ENCODE measurements at regions not wholly inside any gene's neighbourhood (a gene's known extent, or its start where the extent isn't known, plus 50 kb on each side); places are given as distances from the start of the nearest gene placed in this dataset.
"Not testable (repeated sequence)": the region's sequence is repeated elsewhere in the genome, so short reads cannot be mapped to it uniquely, and the experiment has no call there.

DNA sequence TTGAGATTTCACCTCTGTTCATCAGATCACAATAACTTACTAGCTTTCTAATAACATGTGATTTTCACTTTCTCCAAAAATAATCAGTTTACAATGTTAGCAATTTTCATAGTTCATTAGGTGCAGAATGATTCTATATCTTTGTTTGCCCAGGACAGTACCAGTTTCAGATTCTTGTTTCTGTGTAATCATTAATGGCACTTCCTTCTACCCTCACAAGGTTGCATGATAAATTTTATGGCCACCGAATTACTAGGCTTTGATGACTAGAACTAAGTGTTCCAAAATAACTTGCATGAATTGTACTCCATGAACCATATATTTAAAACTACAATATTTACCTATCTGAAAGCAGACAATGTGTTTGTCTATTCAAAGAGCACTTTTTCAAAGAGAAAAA is 442.3 kb downstream of the EPHA7 start:
- Histone ChIP-seq H3K27me3 (ENCODE audit: insufficient read depth, low read depth) (no peaks in the 10 kb centered on the region), H3F3A (ENCODE audit: insufficient read depth, low read depth) (no peaks in the 10 kb centered on the region), H4K20me1 (ENCODE audit: insufficient read depth) (no peaks in the 10 kb centered on the region), H3K9me3 (ENCODE audit: insufficient read depth, low read depth) (no peaks in the 10 kb centered on the region), H3K36me3 (ENCODE audit: low read depth) (no peaks in the 10 kb centered on the region), H3K4me2 (no peak overlapping the region), H2AFZ (no peak overlapping the region), H3K4me3 (no peak overlapping the region), H3K4me1 (replicated peaks; ENCODE audit: insufficient read depth) (no peaks in the 10 kb centered on the region), H3K27ac (no peak overlapping the region), H3K9me2 (ENCODE audit: insufficient read depth) (no peaks in the 10 kb centered on the region), H3K79me2 (ENCODE audit: low read depth) (no peaks in the 10 kb centered on the region)
- intact Hi-C loops (cut with micrococcal nuclease; ENCODE audit: unreplicated experiment): no loop called here
- CTCF ChIA-PET: interaction anchor here (0.5 kb wide), 1 partner anchor 198 kb away, joined by 3 read pairs; no protein-coding TSS in a partner anchor
- POLR2A ChIA-PET (ENCODE audit: unreplicated experiment): interaction anchor here (0.6 kb wide), 1 partner anchor 102 kb away, joined by 4 read pairs; no protein-coding TSS in a partner anchor
- no TSS peak for BruUV-seq (replicated peaks)
- TF ChIP-seq, protein P1, sequence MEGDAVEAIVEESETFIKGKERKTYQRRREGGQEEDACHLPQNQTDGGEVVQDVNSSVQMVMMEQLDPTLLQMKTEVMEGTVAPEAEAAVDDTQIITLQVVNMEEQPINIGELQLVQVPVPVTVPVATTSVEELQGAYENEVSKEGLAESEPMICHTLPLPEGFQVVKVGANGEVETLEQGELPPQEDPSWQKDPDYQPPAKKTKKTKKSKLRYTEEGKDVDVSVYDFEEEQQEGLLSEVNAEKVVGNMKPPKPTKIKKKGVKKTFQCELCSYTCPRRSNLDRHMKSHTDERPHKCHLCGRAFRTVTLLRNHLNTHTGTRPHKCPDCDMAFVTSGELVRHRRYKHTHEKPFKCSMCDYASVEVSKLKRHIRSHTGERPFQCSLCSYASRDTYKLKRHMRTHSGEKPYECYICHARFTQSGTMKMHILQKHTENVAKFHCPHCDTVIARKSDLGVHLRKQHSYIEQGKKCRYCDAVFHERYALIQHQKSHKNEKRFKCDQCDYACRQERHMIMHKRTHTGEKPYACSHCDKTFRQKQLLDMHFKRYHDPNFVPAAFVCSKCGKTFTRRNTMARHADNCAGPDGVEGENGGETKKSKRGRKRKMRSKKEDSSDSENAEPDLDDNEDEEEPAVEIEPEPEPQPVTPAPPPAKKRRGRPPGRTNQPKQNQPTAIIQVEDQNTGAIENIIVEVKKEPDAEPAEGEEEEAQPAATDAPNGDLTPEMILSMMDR (conservative IDR thresholded peaks at IDR 0.05): no peak
- no peak for TF ChIP-seq EZH2 (IDR thresholded peaks at IDR 0.05; ENCODE audit: low read depth)
- DNase-seq: no peak

- Histone ChIP-seq H2AFZ (no peak overlapping the region), H4K20me1 (ENCODE audit: insufficient read depth) (no peaks in the 10 kb centered on the region), H3K4me3 (no peak overlapping the region), H3K36me3 (ENCODE audit: low read depth) (no peaks in the 10 kb centered on the region), H3K9me2 (ENCODE audit: insufficient read depth) (no peaks in the 10 kb centered on the region), H3K4me1 (replicated peaks; ENCODE audit: insufficient read depth) (no peaks in the 10 kb centered on the region), H3K9me3 (ENCODE audit: insufficient read depth, low read depth) (no peaks in the 10 kb centered on the region), H3K27ac (no peak overlapping the region), H3F3A (ENCODE audit: insufficient read depth, low read depth) (no peaks in the 10 kb centered on the region), H3K79me2 (ENCODE audit: low read depth) (no peaks in the 10 kb centered on the region), H3K27me3 (ENCODE audit: insufficient read depth, low read depth) (no peaks in the 10 kb centered on the region), H3K4me2 (no peak overlapping the region)
- CTCF ChIA-PET: no interaction called here
- TF ChIP-seq, protein P1 (conservative IDR thresholded peaks at IDR 0.05): no peak
- TF ChIP-seq EZH2 (IDR thresholded peaks at IDR 0.05; ENCODE audit: low read depth): no peak
- POLR2A ChIA-PET (ENCODE audit: unreplicated experiment): no interaction called here
- intact Hi-C loops (cut with micrococcal nuclease; ENCODE audit: unreplicated experiment): no loop called here
- DNase-seq: no peak
- no TSS peak for BruUV-seq (replicated peaks)
Observed at GRCh38 chr6:92967362-92967761, 452.0 kb downstream of the EPHA7 start.

- intact Hi-C loops (cut with micrococcal nuclease; ENCODE audit: unreplicated experiment): no loop called here
- no peaks in the 10 kb centered on the region for H4K20me1 ChIP-seq (ENCODE audit: insufficient read depth)
- no peaks in the 10 kb centered on the region for H3K36me3 ChIP-seq (ENCODE audit: low read depth)
- no peaks in the 10 kb centered on the region for H3K9me3 ChIP-seq (ENCODE audit: insufficient read depth, low read depth)
- no peaks in the 10 kb centered on the region for H3K9me2 ChIP-seq (ENCODE audit: insufficient read depth)
- H3K27me3 ChIP-seq (ENCODE audit: insufficient read depth, low read depth): no peaks in the 10 kb centered on the region
- no peak overlapping the region for H2AFZ ChIP-seq
- DNase-seq: no peak
- BruUV-seq (replicated peaks): no TSS peak
- no peak overlapping the region for H3K4me2 ChIP-seq
- TF ChIP-seq EZH2 (IDR thresholded peaks at IDR 0.05; ENCODE audit: low read depth): no peak
- TF ChIP-seq, protein P1 (conservative IDR thresholded peaks at IDR 0.05): no peak
- no peaks in the 10 kb centered on the region for H3K79me2 ChIP-seq (ENCODE audit: low read depth)
- H3K4me1 ChIP-seq (replicated peaks; ENCODE audit: insufficient read depth): no peaks in the 10 kb centered on the region
- no peaks in the 10 kb centered on the region for H3F3A ChIP-seq (ENCODE audit: insufficient read depth, low read depth)
- H3K4me3 ChIP-seq: no peak overlapping the region
- POLR2A ChIA-PET (ENCODE audit: unreplicated experiment): no interaction called here
- H3K27ac ChIP-seq: no peak overlapping the region
- CTCF ChIA-PET: no interaction called here
Observed at GRCh38 chr6:92962846-92963245, 456.5 kb downstream of the EPHA7 start.

GRCh38 chr6:92952111-92952510 is 467.2 kb downstream of the EPHA7 start:
- CTCF ChIA-PET; H3K36me3 ChIP-seq (ENCODE audit: low read depth); DNase-seq; BruUV-seq (replicated peaks); POLR2A ChIA-PET (ENCODE audit: unreplicated experiment); H3K27me3 ChIP-seq (ENCODE audit: insufficient read depth, low read depth); H4K20me1 ChIP-seq (ENCODE audit: insufficient read depth); H3K4me2 ChIP-seq; H3K9me2 ChIP-seq (ENCODE audit: insufficient read depth); H2AFZ ChIP-seq; H3K4me3 ChIP-seq; H3K27ac ChIP-seq; H3K79me2 ChIP-seq (ENCODE audit: low read depth); H3F3A ChIP-seq (ENCODE audit: insufficient read depth, low read depth); intact Hi-C loops (cut with micrococcal nuclease; ENCODE audit: unreplicated experiment); H3K4me1 ChIP-seq (replicated peaks; ENCODE audit: insufficient read depth); H3K9me3 ChIP-seq (ENCODE audit: insufficient read depth, low read depth): not testable (repeated sequence)
